Astrocyte (in vitro differentiated cells and primary cell): ENCODE measurements at regions not wholly inside any gene's neighbourhood (a gene's known extent, or its start where the extent isn't known, plus 50 kb on each side); places are given as distances from the start of the nearest gene placed in this dataset.

Experiments used
- EZH2 ChIP-seq: IDR thresholded peaks from 2 replicates; pipeline ENCODE4 v1.6.1; 2012; ENCODE audit warnings: mild to moderate bottlenecking, low read length, inconsistent platforms; ENCODE audit not compliant: insufficient read depth
- TF ChIP-seq, protein P1 (sequence below): IDR thresholded peaks from 2 replicates; pipeline ENCODE4 v1.5.1; 2011; ENCODE audit warnings: low read depth, mild to moderate bottlenecking, inconsistent platforms, low read length, moderate library complexity; ENCODE audit not compliant: insufficient read depth

DNA sequence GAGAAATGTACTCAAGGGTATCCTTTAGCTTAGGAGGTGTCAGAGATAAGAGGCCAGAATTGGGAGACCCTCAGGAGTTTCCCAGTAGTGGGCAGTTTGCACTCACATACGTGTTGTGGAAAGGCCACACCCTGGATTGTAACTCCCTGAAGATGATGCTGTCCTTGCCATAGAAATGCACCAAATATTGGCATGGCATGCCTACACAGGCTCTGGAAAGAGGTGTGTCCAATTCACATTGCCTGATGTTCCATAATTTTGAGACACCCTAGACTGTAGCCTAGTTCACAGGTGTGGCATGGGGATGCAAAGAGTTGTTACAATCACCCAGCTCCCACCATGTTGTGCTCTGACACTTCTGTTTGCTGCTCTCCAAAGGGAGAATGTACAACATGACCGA, 271.9 kb downstream of the CCDC85A start:
- TF ChIP-seq, protein P1, sequence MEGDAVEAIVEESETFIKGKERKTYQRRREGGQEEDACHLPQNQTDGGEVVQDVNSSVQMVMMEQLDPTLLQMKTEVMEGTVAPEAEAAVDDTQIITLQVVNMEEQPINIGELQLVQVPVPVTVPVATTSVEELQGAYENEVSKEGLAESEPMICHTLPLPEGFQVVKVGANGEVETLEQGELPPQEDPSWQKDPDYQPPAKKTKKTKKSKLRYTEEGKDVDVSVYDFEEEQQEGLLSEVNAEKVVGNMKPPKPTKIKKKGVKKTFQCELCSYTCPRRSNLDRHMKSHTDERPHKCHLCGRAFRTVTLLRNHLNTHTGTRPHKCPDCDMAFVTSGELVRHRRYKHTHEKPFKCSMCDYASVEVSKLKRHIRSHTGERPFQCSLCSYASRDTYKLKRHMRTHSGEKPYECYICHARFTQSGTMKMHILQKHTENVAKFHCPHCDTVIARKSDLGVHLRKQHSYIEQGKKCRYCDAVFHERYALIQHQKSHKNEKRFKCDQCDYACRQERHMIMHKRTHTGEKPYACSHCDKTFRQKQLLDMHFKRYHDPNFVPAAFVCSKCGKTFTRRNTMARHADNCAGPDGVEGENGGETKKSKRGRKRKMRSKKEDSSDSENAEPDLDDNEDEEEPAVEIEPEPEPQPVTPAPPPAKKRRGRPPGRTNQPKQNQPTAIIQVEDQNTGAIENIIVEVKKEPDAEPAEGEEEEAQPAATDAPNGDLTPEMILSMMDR: no peak
- no peak for TF ChIP-seq EZH2
